HEK293 (cell line): ENCODE measurements at regions not wholly inside any gene's neighbourhood (a gene's known extent, or its start where the extent isn't known, plus 50 kb on each side); places are given as distances from the start of the nearest gene placed in this dataset.

Source experiments
- CTCF ChIP-seq: fragments of 450-650 bp; formaldehyde crosslinking; IDR thresholded peaks from 2 replicates; pipeline ENCODE4 v1.5.1; 2016; ENCODE audit warnings: missing biosample characterization, missing genetic modification characterization
- KLF1 ChIP-seq: fragments of 450-650 bp; formaldehyde crosslinking; IDR thresholded peaks from 2 replicates; pipeline ENCODE4 v1.5.1; 2016; ENCODE audit warnings: missing biosample characterization, missing genetic modification characterization
- PATZ1 ChIP-seq: fragments of 450-650 bp; formaldehyde crosslinking; IDR thresholded peaks from 2 replicates; pipeline ENCODE4 v1.5.1; 2016; ENCODE audit warnings: missing biosample characterization, missing genetic modification characterization
- TRIM28 ChIP-seq: IDR thresholded peaks from 2 replicates; pipeline ENCODE4 v1.6.1; 2011; ENCODE audit warnings: low read length, control low read depth, borderline replicate concordance
- ZNF274 ChIP-seq, 2 experiments: fragments of 200-500 bp in 1 of 2; fragments of 450-650 bp in 1 of 2; sonication (Bioruptor generic) in 1 of 2; formaldehyde crosslinking in 1 of 2; IDR thresholded peaks; 2 replicates each; pipeline versions ENCODE4 v1.5.1 to v1.6.1; 2014 to 2016; ENCODE audit warnings: borderline replicate concordance in 1 of 2, inconsistent platforms in 1 of 2, low read length in 1 of 2, missing biosample characterization in 1 of 2, missing genetic modification characterization in 1 of 2
- ZNF394 ChIP-seq: fragments of 450-650 bp; formaldehyde crosslinking; IDR thresholded peaks from 2 replicates; pipeline ENCODE4 v1.5.1; 2016; ENCODE audit warnings: missing biosample characterization, missing genetic modification characterization, mild to moderate bottlenecking, moderate library complexity, borderline replicate concordance
- ZNF660 ChIP-seq: fragments of 450-650 bp; IDR thresholded peaks from 2 replicates; pipeline ENCODE4 v1.5.1; 2018; ENCODE audit warnings: missing biosample characterization, mild to moderate bottlenecking, missing genetic modification characterization

- TF ChIP-seq CTCF (no peak), PATZ1 (tag by site-specific recombination) (no peak), KLF1 (tag by site-specific recombination) (no peak), TRIM28 (no peak), ZNF274 (IDR thresholded peaks at IDR 0.05; ENCODE audit: low read length) (no peak), ZNF274 (tag by site-specific recombination; IDR thresholded peaks at IDR 0.05; ENCODE audit: borderline replicate concordance) (no peak), ZNF660 (tag by site-specific recombination) (no peak), ZNF394 (no peak)
Measured at GRCh38 chr15:95898761-95899160, 431.7 kb upstream of the NR2F2 start.
